GM10266 (cell line): ENCODE measurements at regions not wholly inside any gene's neighbourhood (a gene's known extent, or its start where the extent isn't known, plus 50 kb on each side); places are given as distances from the start of the nearest gene placed in this dataset.

ENCODE experiments used
- DNase-seq: peaks from one replicate; pipeline ENCODE4 v3.0.0; 2012; ENCODE audit errors: extremely low spot score
- CTCF ChIP-seq: IDR thresholded peaks from 2 replicates; pipeline ENCODE4 v1.5.1; 2012; ENCODE audit warnings: mild to moderate bottlenecking, low read depth; ENCODE audit not compliant: control insufficient read depth, insufficient read depth; ENCODE audit errors: missing control alignments

DNA sequence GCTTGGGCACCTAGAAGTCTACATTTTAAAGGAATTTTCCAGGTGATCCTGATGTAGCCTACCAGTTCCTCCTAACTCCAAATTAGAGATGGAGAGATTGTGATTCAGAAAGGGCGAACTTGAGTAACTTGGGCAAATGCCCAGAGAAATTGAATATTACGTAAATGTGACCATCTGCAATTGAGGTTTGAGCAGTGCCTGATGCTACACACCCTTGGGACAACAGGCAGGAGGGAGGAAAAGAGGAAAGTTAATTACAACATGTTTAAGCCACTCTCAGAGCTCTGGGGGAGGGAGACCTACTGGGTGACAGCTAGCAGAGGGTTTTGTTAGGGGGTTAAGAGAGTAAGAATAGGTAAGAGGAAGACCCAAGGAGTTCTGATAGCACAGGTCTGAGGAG lies 208.9 kb downstream of the LPIN1 start:
- no peak for TF ChIP-seq CTCF
- DNase-seq, result no peak

- no peak for DNase-seq
- no peak for TF ChIP-seq CTCF
Measured at GRCh38 chr2:11955884-11956291, 209.5 kb downstream of the LPIN1 start.

DNA sequence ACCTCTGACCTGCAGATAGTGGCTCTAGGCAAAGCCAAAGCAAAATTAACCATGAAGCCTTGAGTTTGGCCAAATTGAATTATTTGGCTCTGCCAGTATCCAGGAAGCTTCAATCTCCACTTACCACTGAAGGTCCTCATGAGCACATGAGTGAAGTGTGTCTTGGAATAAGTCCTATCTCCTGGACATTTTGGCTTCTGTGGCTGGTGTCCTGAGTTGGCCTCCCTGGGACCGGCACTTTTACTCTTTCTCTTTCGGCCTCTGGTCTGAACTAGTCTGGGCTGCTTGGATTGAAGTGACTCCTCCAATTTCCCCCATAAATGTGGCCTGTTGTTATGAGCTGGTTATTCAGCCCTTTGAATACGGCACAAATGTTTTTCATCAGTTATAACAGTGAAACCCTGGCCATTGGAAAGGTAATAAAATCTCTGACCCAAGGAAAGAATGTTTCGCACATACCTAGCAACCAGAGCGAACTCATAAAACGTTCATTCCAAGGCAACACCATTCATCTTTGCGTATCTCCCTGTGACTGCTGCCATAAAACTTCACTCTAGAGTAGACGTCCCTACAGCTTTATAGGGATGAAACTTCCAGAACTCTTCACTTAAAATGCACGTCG lies 216.4 kb downstream of the LPIN1 start:
- DNase-seq, result no peak
- TF ChIP-seq CTCF, result no peak

DNA sequence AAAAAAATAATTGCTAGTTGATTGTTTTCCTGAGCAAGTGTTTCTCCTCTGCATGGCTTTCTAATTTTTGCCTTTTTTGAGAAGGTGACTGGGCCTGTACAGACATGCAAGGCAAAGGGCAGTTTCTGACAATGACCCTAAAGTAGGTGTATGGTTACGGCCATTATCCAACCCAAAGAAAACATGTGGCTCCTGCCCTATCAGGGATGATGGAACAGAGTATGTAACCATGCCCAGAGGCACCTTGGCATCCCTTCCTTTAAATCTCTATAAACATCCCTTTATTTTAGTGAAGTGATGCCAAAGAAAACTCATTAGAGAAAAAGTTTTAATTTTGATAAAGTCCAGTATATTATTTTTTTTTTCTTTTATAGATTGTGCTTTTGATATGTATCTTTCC lies 217.5 kb downstream of the LPIN1 start:
- DNase-seq, result no peak
- no peak for TF ChIP-seq CTCF

DNA sequence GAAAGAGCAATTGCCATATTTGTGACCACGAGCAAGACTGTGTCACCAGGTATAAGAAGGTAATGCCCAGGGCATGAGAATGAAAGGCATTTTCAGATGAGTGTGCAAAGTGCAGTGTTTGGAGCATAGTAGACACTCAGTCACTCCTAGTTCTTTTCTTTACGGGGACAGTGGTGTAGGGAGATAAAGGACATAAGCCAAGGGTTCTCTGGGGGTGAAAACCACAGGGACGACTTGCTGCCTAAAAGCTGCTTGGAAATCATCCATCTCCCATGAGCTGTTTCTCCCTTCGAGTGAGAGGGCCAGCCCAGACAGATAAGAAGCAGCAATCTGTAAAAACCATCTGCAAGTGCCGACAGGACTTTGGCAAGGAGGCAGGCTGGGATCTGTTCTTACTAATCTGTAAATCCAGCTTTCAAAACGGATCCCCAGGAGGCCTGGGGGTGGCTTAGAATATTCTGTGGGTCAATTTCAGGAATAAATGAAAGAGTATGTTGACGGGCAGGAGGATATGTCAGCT lies 221.6 kb downstream of the LPIN1 start:
- DNase-seq, result no peak
- no peak for TF ChIP-seq CTCF

DNA sequence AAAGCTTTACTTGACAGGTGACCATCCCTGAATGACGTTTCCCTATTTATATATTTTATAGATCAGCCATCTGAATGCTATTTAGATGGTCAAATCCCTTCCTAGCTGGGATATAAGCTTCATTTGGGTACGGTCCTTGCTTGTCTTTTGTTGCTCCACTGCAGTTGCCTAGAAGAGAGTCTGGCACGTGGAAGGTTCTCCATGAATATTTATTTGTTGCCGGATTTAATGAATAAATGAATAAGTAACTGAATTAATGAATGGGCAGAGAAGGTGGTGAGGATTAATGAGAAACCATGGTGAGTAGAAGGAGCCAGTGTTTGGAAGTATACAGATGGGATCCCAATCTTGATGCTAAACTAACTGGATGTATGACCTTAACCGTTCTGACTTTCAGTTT lies 222.1 kb downstream of the LPIN1 start:
- DNase-seq, result no peak
- no peak for TF ChIP-seq CTCF

- TF ChIP-seq CTCF, result no peak
- no peak for DNase-seq
Measured at GRCh38 chr2:11969774-11970173, 223.3 kb downstream of the LPIN1 start.
